22Rv1 (cell line): ENCODE measurements at regions not wholly inside any gene's neighbourhood (a gene's known extent, or its start where the extent isn't known, plus 50 kb on each side); places are given as distances from the start of the nearest gene placed in this dataset.

Experiments
- H3K27ac ChIP-seq: fragments of 450-650 bp; 2 replicates; pipeline ENCODE4 v1.5.1; 2017
- ZFX ChIP-seq: fragments of 450-650 bp; IDR thresholded peaks from 2 replicates; pipeline ENCODE4 v1.6.1; 2017; ENCODE audit warnings: antibody characterized with exemption, borderline replicate concordance
- TF ChIP-seq, protein P1 (sequence below): fragments of 450-650 bp; IDR thresholded peaks from 2 replicates; pipeline ENCODE4 v1.5.1; 2017; ENCODE audit warnings: mild to moderate bottlenecking

DNA sequence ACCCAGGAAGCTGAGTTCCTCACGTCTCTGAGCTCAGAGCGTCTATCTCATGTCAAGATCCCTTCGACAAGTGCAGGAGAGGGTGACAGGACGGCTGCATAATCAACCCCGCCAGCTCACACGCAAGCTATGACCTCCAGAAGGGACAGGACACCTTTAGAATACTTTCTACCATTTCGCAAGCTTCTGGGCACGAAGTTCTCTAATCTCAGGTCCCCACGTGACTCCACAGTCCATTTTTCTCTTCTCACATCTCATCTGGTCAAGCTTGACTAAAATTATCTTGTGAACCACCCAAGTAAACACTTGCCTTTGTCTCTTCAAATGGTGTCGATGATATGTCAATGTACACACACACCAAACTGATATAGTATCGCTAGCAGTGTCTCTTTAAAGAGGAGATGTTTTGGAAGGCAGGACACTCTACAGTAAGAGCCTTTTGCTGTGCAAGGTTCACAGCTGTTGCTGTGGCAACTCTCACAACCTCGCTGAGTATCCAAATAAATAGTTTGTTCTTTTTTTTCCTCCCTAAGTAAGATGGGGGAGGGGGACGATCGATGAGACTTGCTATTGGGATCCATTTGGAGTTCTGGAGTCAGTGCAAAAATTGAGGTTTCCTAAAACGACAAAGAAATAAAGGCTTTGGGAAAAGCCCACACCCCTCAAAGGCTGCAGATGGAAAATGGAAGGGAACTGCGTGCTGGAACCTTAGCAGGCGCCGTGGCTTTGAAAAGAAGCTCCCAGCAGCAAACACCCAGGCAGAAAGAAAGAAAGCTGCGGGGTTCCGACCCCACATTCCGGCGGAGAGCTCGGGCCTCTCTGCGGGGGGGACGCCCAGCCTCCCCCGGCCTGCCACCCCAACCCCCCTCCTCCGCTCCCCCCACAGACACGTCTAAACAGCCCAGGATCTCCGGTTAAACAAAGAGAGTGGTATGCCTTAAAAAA is 215.4 kb upstream of the UBASH3B start:
- no peak overlapping the region for H3K27ac ChIP-seq
- TF ChIP-seq ZFX, result no peak
- TF ChIP-seq, protein P1, sequence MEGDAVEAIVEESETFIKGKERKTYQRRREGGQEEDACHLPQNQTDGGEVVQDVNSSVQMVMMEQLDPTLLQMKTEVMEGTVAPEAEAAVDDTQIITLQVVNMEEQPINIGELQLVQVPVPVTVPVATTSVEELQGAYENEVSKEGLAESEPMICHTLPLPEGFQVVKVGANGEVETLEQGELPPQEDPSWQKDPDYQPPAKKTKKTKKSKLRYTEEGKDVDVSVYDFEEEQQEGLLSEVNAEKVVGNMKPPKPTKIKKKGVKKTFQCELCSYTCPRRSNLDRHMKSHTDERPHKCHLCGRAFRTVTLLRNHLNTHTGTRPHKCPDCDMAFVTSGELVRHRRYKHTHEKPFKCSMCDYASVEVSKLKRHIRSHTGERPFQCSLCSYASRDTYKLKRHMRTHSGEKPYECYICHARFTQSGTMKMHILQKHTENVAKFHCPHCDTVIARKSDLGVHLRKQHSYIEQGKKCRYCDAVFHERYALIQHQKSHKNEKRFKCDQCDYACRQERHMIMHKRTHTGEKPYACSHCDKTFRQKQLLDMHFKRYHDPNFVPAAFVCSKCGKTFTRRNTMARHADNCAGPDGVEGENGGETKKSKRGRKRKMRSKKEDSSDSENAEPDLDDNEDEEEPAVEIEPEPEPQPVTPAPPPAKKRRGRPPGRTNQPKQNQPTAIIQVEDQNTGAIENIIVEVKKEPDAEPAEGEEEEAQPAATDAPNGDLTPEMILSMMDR, result no peak

DNA sequence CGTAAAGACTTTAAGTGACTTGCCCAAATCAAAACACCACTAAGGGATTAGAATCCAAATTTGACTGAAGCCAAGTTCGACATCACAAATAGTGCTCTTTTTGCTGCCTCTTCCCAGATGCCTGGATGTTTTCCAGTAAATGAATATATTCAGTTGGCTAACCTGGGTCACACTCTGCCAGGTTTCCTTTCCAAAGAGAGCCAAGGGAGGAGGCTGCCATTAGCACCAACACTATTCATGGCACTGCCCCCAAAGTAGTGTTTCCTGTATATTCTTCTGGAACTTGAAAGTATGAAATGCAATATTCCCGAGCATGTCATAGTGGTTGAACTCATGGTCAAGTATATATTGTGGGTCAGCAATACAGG is 219.3 kb upstream of the UBASH3B start:
- no peak overlapping the region for H3K27ac ChIP-seq
- TF ChIP-seq, protein P1, result no peak
- TF ChIP-seq ZFX, result no peak

DNA sequence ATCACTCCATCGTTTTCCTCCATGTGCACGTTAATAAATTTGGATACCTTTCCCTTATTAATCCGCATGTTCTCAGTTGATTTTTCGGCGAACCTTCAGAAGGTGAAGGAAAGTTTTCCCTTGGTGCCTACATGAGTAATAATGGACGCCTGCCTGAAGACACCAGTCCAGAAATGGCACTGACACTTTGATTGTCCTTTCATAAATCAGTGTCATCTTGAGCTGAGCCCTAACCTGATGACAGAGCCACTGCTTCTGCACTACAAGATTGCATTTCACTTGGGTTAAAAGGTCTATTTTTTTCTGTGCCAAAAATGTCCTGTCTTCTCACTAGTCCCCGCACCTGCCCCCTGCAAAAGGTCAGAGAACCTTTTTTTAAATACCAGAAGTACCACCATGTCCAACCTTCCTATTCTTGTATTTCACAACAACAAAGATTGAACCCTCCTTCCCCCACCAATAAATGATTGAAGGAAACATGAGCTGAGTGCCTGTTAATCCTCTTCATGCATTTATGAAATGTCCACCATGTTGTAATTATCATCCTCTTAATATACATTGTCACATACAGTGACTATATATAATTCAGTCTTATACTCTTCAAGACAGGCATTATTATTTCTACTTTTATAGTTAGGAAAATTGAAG is 219.9 kb upstream of the UBASH3B start:
- no peak overlapping the region for H3K27ac ChIP-seq
- TF ChIP-seq ZFX, result no peak
- TF ChIP-seq, protein P1, result no peak

DNA sequence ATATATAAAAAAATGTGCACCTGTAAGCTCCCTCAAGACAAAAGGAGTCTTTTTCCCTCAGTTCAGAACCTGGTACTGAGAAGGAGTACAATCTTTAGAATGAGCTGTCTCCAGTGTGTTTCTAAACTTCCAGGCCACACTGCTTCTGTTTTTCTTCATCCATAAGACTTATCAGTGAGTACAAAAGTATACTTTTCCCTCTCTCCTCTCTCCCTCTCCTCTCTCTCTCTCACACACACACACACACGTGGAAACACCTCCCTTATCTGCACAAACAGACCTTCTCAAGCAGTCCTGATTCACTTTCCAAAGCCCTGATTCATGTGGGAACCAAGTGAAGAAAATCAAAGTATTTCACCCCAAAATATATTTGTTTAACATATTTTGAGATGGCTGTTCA is 220.7 kb upstream of the UBASH3B start:
- TF ChIP-seq ZFX, result no peak
- TF ChIP-seq, protein P1, result no peak
- H3K27ac ChIP-seq, result no peak overlapping the region

DNA sequence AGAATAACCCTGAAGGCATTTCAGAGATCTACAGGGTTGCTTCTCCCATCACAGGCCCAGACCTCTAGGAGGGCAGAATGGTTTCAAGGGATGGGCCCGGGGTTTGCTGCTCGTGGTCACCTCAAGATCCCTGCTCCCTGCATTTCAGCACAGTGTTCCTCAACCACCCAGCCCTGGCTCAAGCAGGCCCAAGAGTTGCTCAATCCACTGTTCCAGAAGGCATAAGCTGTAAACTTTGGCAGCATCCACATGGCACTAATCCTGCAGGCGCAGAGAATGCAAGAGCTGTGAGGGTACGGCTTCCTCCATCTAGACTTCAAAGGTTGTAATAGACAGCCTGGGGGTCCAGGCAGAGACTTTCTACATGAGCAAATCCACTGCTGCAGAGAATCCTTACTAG is 225.0 kb upstream of the UBASH3B start:
- TF ChIP-seq ZFX, result no peak
- TF ChIP-seq, protein P1, result no peak
- no peak overlapping the region for H3K27ac ChIP-seq

DNA sequence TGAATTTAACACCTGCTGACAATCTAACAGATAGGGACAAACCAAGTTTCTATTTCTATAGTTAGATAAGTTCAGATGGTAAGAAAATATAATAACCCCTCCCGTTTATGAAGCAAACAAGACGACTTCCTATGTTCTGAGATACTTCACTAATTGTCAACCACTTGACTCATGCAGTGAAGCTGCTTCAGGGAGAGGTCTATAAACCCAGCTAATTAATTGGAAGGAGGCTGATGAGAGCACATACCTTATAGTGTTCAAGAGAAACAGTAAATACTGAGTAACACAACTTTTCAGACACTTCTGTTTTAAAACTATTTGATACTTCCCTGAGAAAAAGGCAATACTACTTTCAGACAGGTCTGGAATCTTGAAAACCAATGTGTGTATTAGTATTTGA is 229.4 kb upstream of the UBASH3B start:
- TF ChIP-seq, protein P1, result no peak
- no peak for TF ChIP-seq ZFX
- no peak overlapping the region for H3K27ac ChIP-seq

DNA sequence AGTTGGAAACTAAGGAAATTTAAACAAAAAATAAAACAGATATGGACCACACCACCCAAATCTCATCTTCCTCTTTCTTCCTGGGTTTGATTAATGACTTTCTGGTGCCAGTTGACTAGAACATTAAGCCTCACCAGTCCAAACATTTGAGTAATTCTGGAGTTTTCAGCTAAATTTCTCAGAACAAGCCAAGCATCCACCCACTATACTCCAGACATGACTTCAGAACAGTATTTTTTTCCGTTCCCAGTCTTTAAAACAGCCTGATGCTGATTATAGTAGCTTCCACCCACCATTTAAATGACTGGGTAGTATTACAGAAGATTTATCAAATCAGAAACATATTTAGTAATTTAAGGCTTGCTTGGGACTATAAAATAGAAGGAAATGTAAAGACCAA is 230.9 kb upstream of the UBASH3B start:
- no peak overlapping the region for H3K27ac ChIP-seq
- TF ChIP-seq, protein P1, result no peak
- no peak for TF ChIP-seq ZFX
